Mesendoderm (in vitro differentiated cells): ENCODE measurements at regions not wholly inside any gene's neighbourhood (a gene's known extent, or its start where the extent isn't known, plus 50 kb on each side); places are given as distances from the start of the nearest gene placed in this dataset.

Source experiments
- DNase-seq: peaks from one replicate; pipeline ENCODE4 v3.0.0; 2013
- H2AK5ac ChIP-seq: 2 replicates; pipeline ENCODE4 v1.6.1; 2013; ENCODE audit warnings: low read length, inconsistent platforms
- H2BK120ac ChIP-seq: 2 replicates; pipeline ENCODE4 v1.6.1; 2013; ENCODE audit warnings: low read depth, mild to moderate bottlenecking, low read length, moderate library complexity, mixed read lengths
- H2BK15ac ChIP-seq: replicated peaks from 2 replicates; pipeline ENCODE4 v1.6.1; 2013; ENCODE audit warnings: low read depth, mild to moderate bottlenecking, moderate library complexity
- H2BK5ac ChIP-seq: 2 replicates; pipeline ENCODE4 v1.6.1; 2013; ENCODE audit warnings: low read length, inconsistent platforms
- H3K18ac ChIP-seq: 2 replicates; pipeline ENCODE4 v1.6.1; 2013; ENCODE audit warnings: mild to moderate bottlenecking, low read length, mixed read lengths
- H3K23ac ChIP-seq: one replicate; pipeline ENCODE4 v1.6.1; 2013; ENCODE audit warnings: low read length
- H3K27ac ChIP-seq: 2 replicates; pipeline ENCODE4 v1.5.1; 2013; ENCODE audit warnings: low read depth, mild to moderate bottlenecking, inconsistent platforms, low read length, moderate library complexity
- H3K27me3 ChIP-seq: 2 replicates; pipeline ENCODE4 v1.6.1; 2013; ENCODE audit warnings: low read length, control low read depth, mild to moderate bottlenecking, inconsistent platforms; ENCODE audit not compliant: insufficient read depth, poor library complexity
- H3K36me3 ChIP-seq: 2 replicates; pipeline ENCODE4 v1.6.1; 2013; ENCODE audit warnings: low read length, inconsistent platforms; ENCODE audit not compliant: control insufficient read depth, insufficient read depth
- H3K4ac ChIP-seq: one replicate; pipeline ENCODE4 v1.6.1; 2013; ENCODE audit warnings: low read depth, mild to moderate bottlenecking, low read length, moderate library complexity
- H3K4me1 ChIP-seq: 2 replicates; pipeline ENCODE4 v1.6.1; 2013; ENCODE audit warnings: low read depth, low read length, inconsistent platforms; ENCODE audit not compliant: control insufficient read depth
- H3K4me2 ChIP-seq: 2 replicates; pipeline ENCODE4 v1.6.1; 2013; ENCODE audit warnings: low read length
- H3K4me3 ChIP-seq: 2 replicates; pipeline ENCODE4 v1.5.1; 2013; ENCODE audit warnings: mild to moderate bottlenecking, low read length
- H3K56ac ChIP-seq: one replicate; pipeline ENCODE4 v1.6.1; 2013; ENCODE audit warnings: low read length
- H3K79me1 ChIP-seq: 2 replicates; pipeline ENCODE4 v1.6.1; 2013; ENCODE audit warnings: low read length, inconsistent platforms
- H3K79me2 ChIP-seq: 2 replicates; pipeline ENCODE4 v1.6.1; 2013; ENCODE audit warnings: mild to moderate bottlenecking, low read length; ENCODE audit not compliant: control insufficient read depth, insufficient read depth
- H3K9ac ChIP-seq: 2 replicates; pipeline ENCODE4 v1.6.1; 2013; ENCODE audit warnings: low read length, inconsistent platforms
- H4K5ac ChIP-seq: one replicate; pipeline ENCODE4 v1.6.1; 2013; ENCODE audit warnings: low read length
- H4K8ac ChIP-seq: one replicate; pipeline ENCODE4 v1.6.1; 2013; ENCODE audit warnings: low read depth, mild to moderate bottlenecking, control low read depth, low read length, moderate library complexity
- WGBS: extraction: QIAGEN DNeasy Blood & Tissue Kit; methylation state at CpG from one replicate; pipeline ENCODE4 v1.1.7; 2013; ENCODE audit warnings: low lambda C conversion rate, missing lambda C conversion rate; ENCODE audit not compliant: insufficient coverage; ENCODE audit errors: extremely low coverage; 5-methylcytosine and 5-hydroxymethylcytosine counted together

- Histone ChIP-seq H2BK15ac (no peak overlapping the region), H3K4me3 (no peak overlapping the region), H2BK120ac (no peak overlapping the region), H3K4ac (no peak overlapping the region), H4K8ac (no peak overlapping the region), H3K23ac (no peak overlapping the region), H2BK5ac (no peak overlapping the region), H3K4me2 (no peak overlapping the region), H3K9ac (no peak overlapping the region), H3K36me3 (no peaks in the 10 kb centered on the region), H4K5ac (no peak overlapping the region), H2AK5ac (no peak overlapping the region), H3K27me3 (no peaks in the 10 kb centered on the region), H3K4me1 (no peaks in the 10 kb centered on the region), H3K27ac (no peak overlapping the region), H3K18ac (no peak overlapping the region), H3K79me2 (no peaks in the 10 kb centered on the region), H3K56ac (no peak overlapping the region), H3K79me1 (no peaks in the 10 kb centered on the region)
- DNase-seq: no peak
- WGBS: no CpG with 5 or more reads among the region's 1 CpG
These were observed 350.7 kb upstream of the TLE4 start for GRCh38 chr9:79221084-79221483.

GRCh38 chr9:79222483-79222882, 349.3 kb upstream of the TLE4 start:
- H2BK120ac ChIP-seq: no peak overlapping the region
- no peaks in the 10 kb centered on the region for H3K79me2 ChIP-seq
- no peak overlapping the region for H3K4me3 ChIP-seq
- H3K56ac ChIP-seq: no peak overlapping the region
- no peak overlapping the region for H3K4ac ChIP-seq
- H2BK5ac ChIP-seq: no peak overlapping the region
- H3K36me3 ChIP-seq: no peaks in the 10 kb centered on the region
- no peaks in the 10 kb centered on the region for H3K4me1 ChIP-seq
- no peaks in the 10 kb centered on the region for H3K27me3 ChIP-seq
- no peak overlapping the region for H3K9ac ChIP-seq
- H3K23ac ChIP-seq: no peak overlapping the region
- H3K4me2 ChIP-seq: no peak overlapping the region
- DNase-seq: no peak
- no peak overlapping the region for H4K8ac ChIP-seq
- no peaks in the 10 kb centered on the region for H3K79me1 ChIP-seq
- H4K5ac ChIP-seq: no peak overlapping the region
- H3K27ac ChIP-seq: no peak overlapping the region
- H2BK15ac ChIP-seq: no peak overlapping the region
- no peak overlapping the region for H2AK5ac ChIP-seq
- WGBS: no CpG with 5 or more reads among the region's 2 CpGs
- no peak overlapping the region for H3K18ac ChIP-seq

GRCh38 chr9:79224672-79225433, 346.9 kb upstream of the TLE4 start:
- Histone ChIP-seq H4K8ac (no peak overlapping the region), H3K27ac (no peak overlapping the region), H2BK5ac (no peak overlapping the region), H2BK120ac (no peak overlapping the region), H3K9ac (no peak overlapping the region), H3K27me3 (no peaks in the 10 kb centered on the region), H3K79me1 (no peaks in the 10 kb centered on the region), H3K4ac (no peak overlapping the region), H3K4me1 (no peaks in the 10 kb centered on the region), H3K56ac (no peak overlapping the region), H3K23ac (no peak overlapping the region), H3K18ac (no peak overlapping the region), H3K36me3 (no peaks in the 10 kb centered on the region), H3K4me3 (no peak overlapping the region), H3K79me2 (no peaks in the 10 kb centered on the region), H2BK15ac (no peak overlapping the region), H2AK5ac (no peak overlapping the region), H3K4me2 (no peak overlapping the region), H4K5ac (no peak overlapping the region)
- WGBS: no CpG with 5 or more reads among the region's 3 CpGs
- no peak for DNase-seq

- peak; percentile 82 for DNase-seq
- no peak overlapping the region for H3K56ac ChIP-seq
- H3K79me1 ChIP-seq: no peaks in the 10 kb centered on the region
- no peak overlapping the region for H3K23ac ChIP-seq
- H2BK15ac ChIP-seq: no peak overlapping the region
- H2AK5ac ChIP-seq: no peak overlapping the region
- no peaks in the 10 kb centered on the region for H3K27me3 ChIP-seq
- no peaks in the 10 kb centered on the region for H3K36me3 ChIP-seq
- H3K18ac ChIP-seq: no peak overlapping the region
- H3K27ac ChIP-seq: no peak overlapping the region
- H4K8ac ChIP-seq: no peak overlapping the region
- H2BK5ac ChIP-seq: no peak overlapping the region
- H3K79me2 ChIP-seq: no peaks in the 10 kb centered on the region
- H3K4ac ChIP-seq: no peak overlapping the region
- WGBS: no CpG with 5 or more reads among the region's 2 CpGs
- H3K4me3 ChIP-seq: no peak overlapping the region
- no peak overlapping the region for H4K5ac ChIP-seq
- H3K4me1 ChIP-seq: no peaks in the 10 kb centered on the region
- no peak overlapping the region for H3K4me2 ChIP-seq
- H2BK120ac ChIP-seq: no peak overlapping the region
- H3K9ac ChIP-seq: no peak overlapping the region
These were observed 338.2 kb upstream of the TLE4 start for GRCh38 chr9:79233542-79233941.

- Histone ChIP-seq H2BK5ac (no peak overlapping the region), H3K4me3 (no peak overlapping the region), H3K27ac (no peak overlapping the region), H2BK120ac (no peak overlapping the region), H3K9ac (no peak overlapping the region), H3K79me2 (no peaks in the 10 kb centered on the region), H3K56ac (no peak overlapping the region), H4K5ac (no peak overlapping the region), H3K36me3 (no peaks in the 10 kb centered on the region), H3K23ac (no peak overlapping the region), H3K18ac (no peak overlapping the region), H2BK15ac (no peak overlapping the region), H3K4me1 (no peaks in the 10 kb centered on the region), H3K4me2 (no peak overlapping the region), H3K27me3 (no peaks in the 10 kb centered on the region), H4K8ac (no peak overlapping the region), H2AK5ac (no peak overlapping the region), H3K79me1 (no peaks in the 10 kb centered on the region), H3K4ac (no peak overlapping the region)
- WGBS: no CpG with 5 or more reads among the region's 2 CpGs
- no peak for DNase-seq
These were observed 335.3 kb upstream of the TLE4 start for GRCh38 chr9:79236466-79236865.

- H3K27ac ChIP-seq: no peak overlapping the region
- no peak overlapping the region for H3K56ac ChIP-seq
- no peak overlapping the region for H4K8ac ChIP-seq
These were observed 333.9 kb upstream of the TLE4 start for GRCh38 chr9:79237861-79238260.

More at GRCh38 chr9:79237861-79238260, 333.9 kb upstream of the TLE4 start:
- Histone ChIP-seq H3K27me3 (no peaks in the 10 kb centered on the region), H3K36me3 (no peaks in the 10 kb centered on the region), H3K79me1 (no peaks in the 10 kb centered on the region), H4K5ac (no peak overlapping the region), H3K4ac (no peak overlapping the region), H3K4me1 (no peaks in the 10 kb centered on the region), H2BK120ac (no peak overlapping the region), H2BK5ac (no peak overlapping the region), H3K4me2 (no peak overlapping the region), H3K9ac (no peak overlapping the region), H3K18ac (no peak overlapping the region), H3K79me2 (no peaks in the 10 kb centered on the region), H2BK15ac (no peak overlapping the region), H2AK5ac (no peak overlapping the region), H3K23ac (no peak overlapping the region), H3K4me3 (no peak overlapping the region)
- no CpG with 5 or more reads among the region's 1 CpG for WGBS
- DNase-seq: no peak
